Left ventricle myocardium inferior (tissue), 1 donor: ENCODE measurements at regions not wholly inside any gene's neighbourhood (a gene's known extent, or its start where the extent isn't known, plus 50 kb on each side); places are given as distances from the start of the nearest gene placed in this dataset.

Experiments
- DNase-seq: peaks from one replicate; pipeline ENCODE4 v3.0.0-alpha.2; 2020
- H3K27ac ChIP-seq: fragments of 200-600 bp; replicated peaks from 2 replicates; pipeline ENCODE4 v1.8.0; 2021
- H3K27me3 ChIP-seq: fragments of 200-600 bp; 2 replicates; pipeline ENCODE4 v1.8.0; 2021; ENCODE audit warnings: low read depth
- H3K36me3 ChIP-seq: fragments of 200-600 bp; 2 replicates; pipeline ENCODE4 v1.8.0; 2021
- H3K4me1 ChIP-seq: fragments of 200-600 bp; 2 replicates; pipeline ENCODE4 v1.8.0; 2021
- H3K4me3 ChIP-seq: fragments of 200-600 bp; 2 replicates; pipeline ENCODE4 v1.8.0; 2021; ENCODE audit warnings: mild to moderate bottlenecking, moderate library complexity
- H3K9me3 ChIP-seq: fragments of 200-600 bp; replicated peaks from 2 replicates; pipeline ENCODE4 v1.8.0; 2021
- CTCF ChIP-seq: fragments of 200-600 bp; IDR thresholded peaks from 2 replicates; pipeline ENCODE4 v1.8.0; 2021; ENCODE audit warnings: antibody characterized with exemption, mild to moderate bottlenecking, borderline replicate concordance
- intact Hi-C: fragments of 100-400 bp; cut with micrococcal nuclease; formaldehyde crosslinking; loops from one replicate; pipeline ENCODE4 v1.11.0; 2022
- donor health status: DM: no; HTN: yes; CAD: no; lungs with severe emphysema.

DNA sequence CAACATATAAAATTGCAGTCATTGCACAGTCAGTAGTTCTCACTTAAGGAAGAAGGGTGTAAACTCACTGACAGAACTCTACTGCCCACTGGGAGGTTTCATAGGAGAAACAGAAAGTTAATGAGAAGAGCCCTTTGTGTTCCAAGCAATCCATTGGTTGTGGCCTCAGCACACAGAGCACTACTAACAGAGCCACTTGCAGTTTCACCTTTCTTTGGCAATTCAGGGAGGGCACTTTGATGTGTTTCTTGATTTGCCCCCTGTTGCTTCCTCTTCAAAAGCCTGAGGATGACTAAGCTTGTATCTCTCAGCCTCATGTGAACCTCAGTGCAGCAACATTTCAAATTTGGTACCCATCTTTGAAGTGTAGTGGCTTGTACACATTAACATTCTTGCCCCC lies 409.4 kb downstream of the DMRTA1 start:
- no peak for TF ChIP-seq CTCF
- Histone ChIP-seq H3K27ac (no peak overlapping the region), H3K4me3 (no peak overlapping the region), H3K9me3 (peaks cover 31% of the 10 kb centered on the region), H3K36me3 (no peaks in the 10 kb centered on the region), H3K27me3 (no peaks in the 10 kb centered on the region), H3K4me1 (no peaks in the 10 kb centered on the region)
- intact Hi-C loops, result no loop called here
- DNase-seq, result no peak

- Histone ChIP-seq H3K36me3 (no peaks in the 10 kb centered on the region), H3K9me3 (peaks cover 44% of the 10 kb centered on the region), H3K27ac (no peak overlapping the region), H3K4me1 (no peaks in the 10 kb centered on the region), H3K27me3 (no peaks in the 10 kb centered on the region), H3K4me3 (no peak overlapping the region)
- intact Hi-C loops, result no loop called here
- no peak for TF ChIP-seq CTCF
- DNase-seq, result no peak
Observed at GRCh38 chr9:22857316-22857715, 410.7 kb downstream of the DMRTA1 start.

- Histone ChIP-seq H3K27ac (no peak overlapping the region), H3K36me3 (no peaks in the 10 kb centered on the region), H3K4me3 (no peak overlapping the region), H3K27me3 (no peaks in the 10 kb centered on the region), H3K9me3 (peaks cover 42% of the 10 kb centered on the region), H3K4me1 (no peaks in the 10 kb centered on the region)
- intact Hi-C loops, result no loop called here
- no peak for TF ChIP-seq CTCF
- DNase-seq, result no peak
Observed at GRCh38 chr9:22863106-22863505, 416.5 kb downstream of the DMRTA1 start.

DNA sequence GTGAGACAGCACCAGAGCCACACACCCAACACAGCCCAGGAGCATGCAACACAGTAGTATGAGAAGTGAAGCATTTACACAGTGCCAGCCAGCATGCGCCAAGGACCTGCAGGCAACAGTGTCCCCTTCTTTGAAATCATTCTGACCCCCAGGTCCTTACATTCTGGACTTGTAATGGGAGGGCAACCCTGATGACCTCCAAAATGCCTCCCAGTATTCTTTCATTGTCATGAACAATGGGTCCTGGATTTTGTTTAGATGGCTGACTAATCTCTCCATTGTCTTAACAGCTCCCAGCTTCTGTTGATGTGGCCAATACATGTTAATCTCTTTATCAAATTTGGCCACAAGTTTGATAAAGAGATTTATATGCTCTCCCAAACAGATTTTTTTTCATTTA lies 417.1 kb downstream of the DMRTA1 start:
- H3K27ac ChIP-seq, result no peak overlapping the region
- TF ChIP-seq CTCF, result no peak
- peaks cover 42% of the 10 kb centered on the region for H3K9me3 ChIP-seq
- no peaks in the 10 kb centered on the region for H3K36me3 ChIP-seq
- no peaks in the 10 kb centered on the region for H3K27me3 ChIP-seq
- no peaks in the 10 kb centered on the region for H3K4me1 ChIP-seq
- intact Hi-C loops, result no loop called here
- DNase-seq, result no peak
- H3K4me3 ChIP-seq, result no peak overlapping the region

- no peak overlapping the region for H3K27ac ChIP-seq
- H3K4me1 ChIP-seq, result no peaks in the 10 kb centered on the region
- H3K4me3 ChIP-seq, result no peak overlapping the region
- no peaks in the 10 kb centered on the region for H3K36me3 ChIP-seq
- no peaks in the 10 kb centered on the region for H3K9me3 ChIP-seq
- intact Hi-C loops, result no loop called here
- H3K27me3 ChIP-seq, result no peaks in the 10 kb centered on the region
- no peak for TF ChIP-seq CTCF
- no peak for DNase-seq
Observed at GRCh38 chr9:22893196-22893843, 446.7 kb downstream of the DMRTA1 start.
